Inferior parietal cortex (tissue), 1 donor: ENCODE measurements at regions not wholly inside any gene's neighbourhood (a gene's known extent, or its start where the extent isn't known, plus 50 kb on each side); places are given as distances from the start of the nearest gene placed in this dataset.
"Not testable (repeated sequence)": the region's sequence is repeated elsewhere in the genome, so short reads cannot be mapped to it uniquely, and the experiment has no call there.

Experiments used
- DNase-seq: peaks from one replicate; pipeline ENCODE4 v3.0.0-alpha.2; 2016; ENCODE audit errors: extremely low spot score

GRCh38 chr2:40935349-40935748 lies 483.5 kb upstream of the SLC8A1 start:
- DNase-seq: no peak

GRCh38 chr2:40937284-40937683 lies 485.4 kb upstream of the SLC8A1 start:
- no peak for DNase-seq

- DNase-seq: no peak
Measured at GRCh38 chr2:40953341-40953740, 501.5 kb upstream of the SLC8A1 start.

- no peak for DNase-seq
Measured at GRCh38 chr2:40955042-40955441, 503.2 kb upstream of the SLC8A1 start.

DNA sequence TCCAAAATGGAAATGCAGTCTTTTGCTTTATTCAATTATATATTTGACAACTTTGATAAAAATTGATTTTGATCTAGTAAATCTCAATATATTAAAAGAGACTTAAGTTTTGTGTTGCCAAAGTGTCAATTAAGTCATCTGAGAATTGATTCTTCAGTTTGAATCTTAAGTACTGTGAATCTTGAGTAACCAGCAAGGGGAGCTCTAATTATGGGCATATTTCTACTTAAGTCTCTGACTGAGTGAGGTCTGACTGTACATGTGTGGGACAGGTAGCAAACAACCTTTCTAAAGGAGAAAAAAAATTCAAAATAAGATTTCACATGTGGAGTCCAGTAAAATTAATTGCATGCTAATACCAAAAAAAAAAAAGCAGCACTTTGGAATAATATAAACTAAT lies 503.7 kb upstream of the SLC8A1 start:
- DNase-seq: no peak

DNA sequence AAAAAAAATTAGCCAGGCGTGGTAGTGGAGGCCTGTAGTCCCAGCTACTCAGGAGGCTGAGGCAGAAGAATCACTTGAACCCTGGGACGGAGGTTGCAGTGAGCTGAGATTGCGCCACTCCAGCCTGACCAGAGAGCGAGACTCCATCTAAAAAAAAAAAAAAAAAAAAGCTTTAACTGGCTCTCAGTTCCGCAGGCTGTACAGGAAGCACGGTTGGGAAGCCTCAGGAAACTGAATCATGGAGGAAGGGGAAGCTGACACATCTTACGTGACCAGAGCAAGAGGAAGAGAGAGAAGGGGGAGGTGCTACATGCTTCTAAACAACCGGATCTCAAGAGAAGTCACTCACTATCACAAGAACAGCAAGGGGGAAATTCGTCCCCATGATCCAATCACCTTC lies 505.6 kb upstream of the SLC8A1 start:
- no peak for DNase-seq

GRCh38 chr2:40962026-40962425 lies 510.1 kb upstream of the SLC8A1 start:
- no peak for DNase-seq

GRCh38 chr2:40964509-40965250 lies 512.8 kb upstream of the SLC8A1 start:
- DNase-seq: no peak

- DNase-seq: no peak
Measured at GRCh38 chr2:40967451-40967850, 515.6 kb upstream of the SLC8A1 start.

DNA sequence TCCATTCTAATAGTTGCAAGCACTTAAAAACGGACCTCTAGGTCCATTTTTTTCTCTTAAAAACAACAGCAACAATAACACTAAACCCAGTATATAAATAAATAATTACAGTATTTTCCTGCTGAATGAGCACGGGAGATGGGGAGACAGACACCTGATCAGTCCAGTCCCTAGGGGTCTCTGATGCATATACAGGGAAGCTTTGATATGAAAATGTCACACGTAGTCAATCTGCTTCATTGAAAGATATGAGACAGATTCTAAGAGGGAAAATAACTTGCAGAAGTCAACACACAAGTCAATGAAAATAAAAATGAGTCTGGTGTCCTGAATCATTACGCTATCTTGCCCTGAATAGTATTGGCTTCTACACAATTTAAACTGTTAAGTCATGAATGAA lies 523.3 kb upstream of the SLC8A1 start:
- DNase-seq: no peak

DNA sequence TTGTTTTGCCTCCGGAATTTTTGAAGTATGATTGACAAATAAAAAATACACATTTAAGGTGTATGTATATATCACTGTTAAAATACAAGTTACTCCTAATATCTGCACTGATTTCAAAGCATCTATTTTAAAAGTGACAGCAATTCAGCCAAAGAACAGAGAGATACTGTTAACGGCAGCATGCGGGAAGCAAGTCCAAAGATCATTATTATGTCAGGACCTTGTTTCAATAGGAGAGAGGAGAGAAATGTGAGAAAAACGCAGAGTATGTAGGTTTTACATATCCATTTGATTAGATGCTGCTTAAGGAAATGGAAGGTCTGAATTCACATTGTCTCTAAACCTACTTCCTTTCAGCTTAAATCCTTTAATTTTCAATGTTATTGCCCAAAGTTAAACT lies 545.5 kb upstream of the SLC8A1 start:
- no peak for DNase-seq

DNA sequence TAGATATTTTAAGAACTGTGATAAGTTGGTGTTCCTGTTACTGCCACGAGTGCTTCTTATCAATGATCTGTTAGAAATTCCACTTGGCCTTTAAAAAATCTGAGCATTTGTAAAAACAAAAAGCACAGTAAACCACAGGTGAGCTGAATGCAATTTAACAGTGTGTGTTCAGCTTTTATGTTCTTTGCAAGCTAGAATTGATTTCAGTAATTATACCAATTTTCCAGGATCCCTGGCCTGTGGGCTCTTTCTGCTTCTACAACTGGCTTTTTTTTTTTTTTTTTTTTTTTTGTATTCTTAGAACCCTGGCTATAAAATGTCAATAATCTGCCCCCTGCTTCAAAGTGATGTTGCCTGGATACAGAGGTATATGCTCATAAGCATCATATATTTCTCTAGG lies 548.5 kb upstream of the SLC8A1 start:
- DNase-seq: no peak

DNA sequence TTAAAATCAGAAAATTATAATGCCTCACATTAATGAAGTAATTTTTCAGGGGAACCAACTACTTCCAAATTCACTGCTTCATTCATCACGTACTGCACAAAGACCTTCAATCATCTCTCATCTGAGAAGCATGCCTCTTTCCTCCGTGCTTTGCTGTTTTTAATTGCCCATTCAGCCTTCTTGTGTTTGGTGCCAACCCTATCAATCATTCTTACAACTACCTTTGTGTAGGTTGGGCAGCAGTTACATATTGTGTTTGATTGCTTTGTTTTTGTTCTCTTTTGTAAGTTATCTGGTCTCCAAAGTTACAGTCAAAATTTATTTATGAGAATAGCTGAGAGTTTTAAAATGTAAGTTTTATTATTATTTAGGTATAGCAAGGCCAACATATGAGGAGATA lies 549.0 kb upstream of the SLC8A1 start:
- no peak for DNase-seq

GRCh38 chr2:41004700-41005099 lies 552.8 kb upstream of the SLC8A1 start:
- no peak for DNase-seq

- no peak for DNase-seq
Measured at GRCh38 chr2:41020358-41020757, 568.5 kb upstream of the SLC8A1 start.

DNA sequence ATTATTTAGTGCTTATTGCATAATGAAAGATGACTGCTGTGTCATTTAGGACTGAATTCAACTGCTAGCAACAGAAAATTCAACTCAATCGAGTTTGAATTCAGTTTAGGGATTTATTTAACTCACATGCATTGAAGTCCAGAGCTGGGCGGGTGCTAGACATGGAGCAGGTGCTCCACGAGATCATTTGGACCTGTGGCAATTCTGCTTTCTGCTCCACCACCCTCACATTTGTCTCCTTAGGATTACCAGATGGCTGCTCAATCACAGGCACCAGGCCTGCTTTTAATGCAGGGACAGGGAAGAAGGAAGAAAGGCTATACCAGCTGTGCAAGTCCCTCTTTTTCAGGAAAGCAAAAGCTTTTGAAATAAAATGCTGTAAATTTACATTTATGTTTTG lies 572.9 kb upstream of the SLC8A1 start:
- no peak for DNase-seq

DNA sequence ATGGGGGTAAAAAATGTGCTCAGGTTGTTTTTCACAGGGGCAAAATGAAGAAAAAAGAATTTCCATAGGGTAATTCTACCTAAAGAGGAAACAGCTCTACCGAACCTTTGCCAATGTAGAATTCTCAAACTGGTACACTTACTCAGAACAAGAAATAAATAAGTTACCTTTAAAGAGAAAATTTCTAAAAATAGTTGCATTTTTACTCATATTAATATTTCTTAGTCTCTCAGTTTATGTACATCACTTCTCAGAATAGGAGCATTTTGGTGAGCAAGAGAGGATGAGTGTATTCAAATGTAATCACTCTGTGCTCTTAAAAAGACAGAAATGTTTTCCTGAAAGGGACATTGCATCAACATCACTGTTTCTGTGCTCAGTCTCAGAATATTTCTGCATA lies 574.7 kb upstream of the SLC8A1 start:
- no peak for DNase-seq

GRCh38 chr2:41027095-41027494 lies 575.2 kb upstream of the SLC8A1 start:
- DNase-seq: no peak

GRCh38 chr2:41031282-41031681 lies 579.4 kb upstream of the SLC8A1 start:
- DNase-seq: no peak

GRCh38 chr2:41032715-41033114 lies 580.8 kb upstream of the SLC8A1 start:
- no peak for DNase-seq

GRCh38 chr2:41033127-41033526 lies 581.2 kb upstream of the SLC8A1 start:
- DNase-seq: no peak

GRCh38 chr2:41038408-41038807 lies 586.5 kb upstream of the SLC8A1 start:
- no peak for DNase-seq

GRCh38 chr2:41039750-41040149 lies 587.9 kb upstream of the SLC8A1 start:
- DNase-seq: not testable (repeated sequence)
